Neuronal stem cell (in vitro differentiated cells): ENCODE measurements at regions not wholly inside any gene's neighbourhood (a gene's known extent, or its start where the extent isn't known, plus 50 kb on each side); places are given as distances from the start of the nearest gene placed in this dataset.

ENCODE experiments used
- DNase-seq: peaks from one replicate; pipeline ENCODE4 v3.0.0-alpha.2; 2013; ENCODE audit warnings: low spot score
- H2AFZ ChIP-seq: one replicate; pipeline ENCODE4 v1.6.1; 2013; ENCODE audit warnings: mild to moderate bottlenecking, low read length, inconsistent platforms
- H2AK5ac ChIP-seq: 2 replicates; pipeline ENCODE4 v1.6.1; 2013; ENCODE audit warnings: low read depth, mild to moderate bottlenecking, inconsistent platforms, low read length, moderate library complexity, mixed read lengths
- H2BK120ac ChIP-seq: 2 replicates; pipeline ENCODE4 v1.6.1; 2013; ENCODE audit warnings: low read depth, mild to moderate bottlenecking, inconsistent platforms, low read length, moderate library complexity, mixed read lengths
- H2BK12ac ChIP-seq: one replicate; pipeline ENCODE4 v1.6.1; 2013; ENCODE audit warnings: low read length, inconsistent platforms
- H2BK15ac ChIP-seq: 2 replicates; pipeline ENCODE4 v1.6.1; 2013; ENCODE audit warnings: mild to moderate bottlenecking, low read length, inconsistent platforms, mixed read lengths
- H2BK5ac ChIP-seq: one replicate; pipeline ENCODE4 v1.6.1; 2013; ENCODE audit warnings: inconsistent platforms, mild to moderate bottlenecking, low read length, moderate library complexity
- H3K14ac ChIP-seq: one replicate; pipeline ENCODE4 v1.6.1; 2013; ENCODE audit warnings: low read length, inconsistent platforms
- H3K18ac ChIP-seq: 2 replicates; pipeline ENCODE4 v1.6.1; 2013; ENCODE audit warnings: low read length, inconsistent platforms
- H3K23ac ChIP-seq: 2 replicates; pipeline ENCODE4 v1.6.1; 2013; ENCODE audit warnings: low read depth, mild to moderate bottlenecking, mixed read lengths, low read length, inconsistent platforms; ENCODE audit not compliant: poor library complexity
- H3K27ac ChIP-seq: replicated peaks from 3 replicates; pipeline ENCODE4 v1.5.1; 2013; ENCODE audit warnings: low read length, inconsistent platforms
- H3K27me3 ChIP-seq, 3 experiments: 2 replicates each; pipeline ENCODE4 v1.6.1; 2013; ENCODE audit warnings: low read length in 3 of 3, mild to moderate bottlenecking in 2 of 3, inconsistent platforms in 1 of 3, low read depth in 1 of 3, mixed read lengths in 1 of 3, moderate library complexity in 1 of 3; ENCODE audit not compliant: control insufficient read depth in 3 of 3, insufficient read depth in 3 of 3
- H3K36me3 ChIP-seq, 2 donors: replicated peaks in 1 of 2; 2 replicates each; pipeline ENCODE4 v1.6.1; 2013; ENCODE audit warnings: low read length in 2 of 2; ENCODE audit not compliant: control insufficient read depth in 2 of 2, insufficient read depth in 2 of 2
- H3K4ac ChIP-seq: 2 replicates; pipeline ENCODE4 v1.6.1; 2013; ENCODE audit warnings: inconsistent platforms, mild to moderate bottlenecking, low read length, moderate library complexity
- H3K4me1 ChIP-seq, 2 donors: 1 replicate in 1 of 2; 2 replicates in 1 of 2; pipeline ENCODE4 v1.6.1; 2013; ENCODE audit warnings: low read length in 2 of 2, low read depth in 1 of 2; ENCODE audit not compliant: control insufficient read depth in 2 of 2, insufficient read depth in 1 of 2
- H3K4me2 ChIP-seq: one replicate; pipeline ENCODE4 v1.6.1; 2013; ENCODE audit warnings: mild to moderate bottlenecking, low read length, inconsistent platforms; ENCODE audit not compliant: insufficient read depth, poor library complexity, severe bottlenecking
- H3K4me3 ChIP-seq, 2 donors: 2 replicates each; pipeline ENCODE4 v1.5.1; 2013; ENCODE audit warnings: low read length in 2 of 2, mild to moderate bottlenecking in 2 of 2, inconsistent platforms in 1 of 2, moderate library complexity in 1 of 2
- H3K79me1 ChIP-seq: one replicate; pipeline ENCODE4 v1.6.1; 2013; ENCODE audit warnings: low read depth, mild to moderate bottlenecking, inconsistent platforms, low read length, moderate library complexity
- H3K9ac ChIP-seq: one replicate; pipeline ENCODE4 v1.6.1; 2013; ENCODE audit warnings: mild to moderate bottlenecking, low read depth, low read length, inconsistent platforms; ENCODE audit not compliant: poor library complexity
- H3K9me3 ChIP-seq, 2 donors: replicated peaks in 1 of 2; 2 replicates each; pipeline versions ENCODE3 to v1.6.1; 2013; ENCODE audit warnings: low read length in 2 of 2, mild to moderate bottlenecking in 2 of 2, inconsistent platforms in 1 of 2, low read depth in 1 of 2, mixed read lengths in 1 of 2, moderate library complexity in 1 of 2; ENCODE audit not compliant: control insufficient read depth in 2 of 2, insufficient read depth in 1 of 2
- H4K8ac ChIP-seq: one replicate; pipeline ENCODE4 v1.6.1; 2013; ENCODE audit warnings: low read depth, mild to moderate bottlenecking, inconsistent platforms, low read length, moderate library complexity
- H4K91ac ChIP-seq: one replicate; pipeline ENCODE4 v1.6.1; 2013; ENCODE audit warnings: low read length, low read depth, mild to moderate bottlenecking, inconsistent platforms; ENCODE audit not compliant: poor library complexity
- WGBS, 2 donors: extraction: QIAGEN DNeasy Blood & Tissue Kit; methylation state at CpG; one replicate each; pipeline ENCODE4 v1.1.7; 2013; ENCODE audit warnings: missing lambda C conversion rate in 2 of 2, mixed read lengths in 1 of 2; ENCODE audit not compliant: insufficient read length in 2 of 2, insufficient replicate concordance in 1 of 2; ENCODE audit errors: extremely low coverage in 2 of 2; 5-methylcytosine and 5-hydroxymethylcytosine counted together

DNA sequence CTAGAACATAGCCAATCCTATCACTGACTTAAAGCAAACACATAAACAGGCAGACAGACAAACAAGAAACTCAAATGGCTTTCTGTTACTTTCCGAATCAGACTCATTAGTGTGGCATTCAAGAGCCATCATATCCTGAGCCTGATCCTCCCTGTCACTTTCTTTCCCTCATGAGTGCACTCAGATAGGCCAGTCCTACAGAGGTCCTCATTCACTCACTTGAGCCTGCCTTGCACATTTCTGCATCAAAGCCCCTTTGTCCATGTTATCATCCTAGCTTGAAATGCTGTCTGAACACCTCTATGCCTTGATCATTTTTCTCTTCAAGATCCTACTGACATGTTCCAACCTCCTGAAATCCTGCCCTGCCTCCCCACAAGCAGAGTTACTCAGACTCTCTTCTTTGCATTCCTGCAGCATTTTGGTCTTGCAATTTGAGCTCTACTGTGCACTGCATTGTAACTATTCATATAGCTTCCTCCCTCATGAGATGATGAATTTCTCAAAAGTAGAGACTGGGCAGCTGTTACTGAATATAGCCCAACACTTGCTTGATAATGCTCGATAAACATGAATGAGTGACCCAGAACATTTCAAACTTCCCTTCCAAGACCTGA lies 126.9 kb downstream of the PALM2AKAP2 start:
- H2AFZ ChIP-seq: peak overlapping the region; percentile 32
- no peaks in the 10 kb centered on the region for H3K79me1 ChIP-seq
- no peak overlapping the region for H2BK120ac ChIP-seq
- no peak overlapping the region for H4K91ac ChIP-seq
- H3K4ac ChIP-seq: no peak overlapping the region
- H3K18ac ChIP-seq: no peak overlapping the region
- no peak overlapping the region for H4K8ac ChIP-seq
- H3K23ac ChIP-seq: no peak overlapping the region
- no peaks in the 10 kb centered on the region for H3K27me3 ChIP-seq
- H2BK5ac ChIP-seq: no peak overlapping the region
- no peak overlapping the region for H3K14ac ChIP-seq
- no peak overlapping the region for H2BK12ac ChIP-seq
- no peaks in the 10 kb centered on the region for H3K36me3 ChIP-seq
- H2BK15ac ChIP-seq: no peak overlapping the region
- H3K27ac ChIP-seq: no peak overlapping the region
- peaks cover 6 to 10% of the 10 kb centered on the region in 2 donors for H3K4me1 ChIP-seq
- no CpG with 5 or more reads among the region's 2 CpGs for WGBS, 2 donors
- DNase-seq: no peak
- no peak overlapping the region for H2AK5ac ChIP-seq
- no peak overlapping the region for H3K4me2 ChIP-seq
- no peaks in the 10 kb centered on the region for H3K9me3 ChIP-seq
- H3K4me3 ChIP-seq: no peak overlapping the region
- H3K9ac ChIP-seq: no peak overlapping the region

GRCh38 chr9:109907400-109907799 lies 127.4 kb downstream of the PALM2AKAP2 start:
- H3K4ac ChIP-seq: no peak overlapping the region
- no peak overlapping the region for H2BK120ac ChIP-seq
- no peak for DNase-seq
- H2BK5ac ChIP-seq: no peak overlapping the region
- H3K23ac ChIP-seq: no peak overlapping the region
- no peak overlapping the region for H4K8ac ChIP-seq
- peaks cover 6 to 10% of the 10 kb centered on the region in 2 donors for H3K4me1 ChIP-seq
- H3K27me3 ChIP-seq: no peaks in the 10 kb centered on the region
- H3K36me3 ChIP-seq: no peaks in the 10 kb centered on the region
- H2AFZ ChIP-seq: peak overlapping the region; percentile 32
- H3K4me3 ChIP-seq: no peak overlapping the region
- no peak overlapping the region for H4K91ac ChIP-seq
- no peak overlapping the region for H3K27ac ChIP-seq
- no peak overlapping the region for H3K14ac ChIP-seq
- H3K9me3 ChIP-seq: no peaks in the 10 kb centered on the region
- no peak overlapping the region for H3K18ac ChIP-seq
- WGBS, 2 donors: no CpG with 5 or more reads among the region's 5 CpGs
- no peak overlapping the region for H3K4me2 ChIP-seq
- H2AK5ac ChIP-seq: no peak overlapping the region
- H2BK15ac ChIP-seq: no peak overlapping the region
- H3K9ac ChIP-seq: no peak overlapping the region
- no peak overlapping the region for H2BK12ac ChIP-seq
- no peaks in the 10 kb centered on the region for H3K79me1 ChIP-seq

- Histone ChIP-seq H2AFZ (peak overlapping the region; percentile 32), H3K4me1 (peaks cover 6 to 10% of the 10 kb centered on the region in 2 donors), H3K23ac (no peak overlapping the region), H4K91ac (no peak overlapping the region), H3K27me3 (no peaks in the 10 kb centered on the region), H3K9me3 (no peaks in the 10 kb centered on the region), H3K27ac (no peak overlapping the region), H4K8ac (no peak overlapping the region), H3K9ac (no peak overlapping the region), H3K4ac (no peak overlapping the region), H3K36me3 (no peaks in the 10 kb centered on the region), H2BK15ac (no peak overlapping the region), H2BK120ac (no peak overlapping the region), H3K4me2 (no peak overlapping the region), H3K14ac (no peak overlapping the region), H2BK5ac (no peak overlapping the region), H3K4me3 (no peak overlapping the region), H3K18ac (no peak overlapping the region), H3K79me1 (no peaks in the 10 kb centered on the region), H2AK5ac (no peak overlapping the region), H2BK12ac (no peak overlapping the region)
- no peak for DNase-seq
- WGBS, 2 donors: no CpG with 5 or more reads among the region's 4 CpGs
Observed at GRCh38 chr9:109907810-109908458, 127.9 kb downstream of the PALM2AKAP2 start.

GRCh38 chr9:109908459-109909390 lies 128.7 kb downstream of the PALM2AKAP2 start:
- no peak overlapping the region for H4K8ac ChIP-seq
- H2BK15ac ChIP-seq: no peak overlapping the region
- H3K4me3 ChIP-seq: no peak overlapping the region
- no peak overlapping the region for H2AK5ac ChIP-seq
- WGBS, 2 donors: no CpG with 5 or more reads among the region's 12 CpGs
- H3K27me3 ChIP-seq: no peaks in the 10 kb centered on the region
- H3K23ac ChIP-seq: no peak overlapping the region
- no peak overlapping the region for H3K9ac ChIP-seq
- H3K79me1 ChIP-seq: no peaks in the 10 kb centered on the region
- no peak overlapping the region for H2BK120ac ChIP-seq
- no peaks in the 10 kb centered on the region for H3K36me3 ChIP-seq
- no peak overlapping the region for H2AFZ ChIP-seq
- H3K14ac ChIP-seq: no peak overlapping the region
- H3K9me3 ChIP-seq: no peaks in the 10 kb centered on the region
- no peak for DNase-seq
- H3K18ac ChIP-seq: no peak overlapping the region
- H2BK5ac ChIP-seq: no peak overlapping the region
- no peak overlapping the region for H3K27ac ChIP-seq
- H3K4me1 ChIP-seq: peaks cover 6 to 9% of the 10 kb centered on the region in 2 donors
- H2BK12ac ChIP-seq: no peak overlapping the region
- no peak overlapping the region for H3K4me2 ChIP-seq
- no peak overlapping the region for H4K91ac ChIP-seq
- H3K4ac ChIP-seq: no peak overlapping the region
